Progenitor cell of endocrine pancreas (in vitro differentiated cells): ENCODE measurements at regions not wholly inside any gene's neighbourhood (a gene's known extent, or its start where the extent isn't known, plus 50 kb on each side); places are given as distances from the start of the nearest gene placed in this dataset.
"Not testable (repeated sequence)": the region's sequence is repeated elsewhere in the genome, so short reads cannot be mapped to it uniquely, and the experiment has no call there.

Experiments
- DNase-seq: peaks from one replicate; pipeline ENCODE4 v3.0.0; 2021; ENCODE audit warnings: low spot score; ENCODE audit not compliant: unreplicated experiment
- H3K27ac Mint-ChIP-seq: 2 replicates; pipeline ENCODE4 v1.8.0; 2021; ENCODE audit warnings: mild to moderate bottlenecking, moderate library complexity, mixed read lengths
- H3K27me3 Mint-ChIP-seq: 2 replicates; pipeline ENCODE4 v1.8.0; 2021; ENCODE audit warnings: mixed read lengths
- H3K36me3 Mint-ChIP-seq: 2 replicates; pipeline ENCODE4 v1.8.0; 2022; ENCODE audit warnings: mixed read lengths; ENCODE audit not compliant: insufficient read depth
- H3K4me1 Mint-ChIP-seq: 2 replicates; pipeline ENCODE4 v1.8.0; 2021; ENCODE audit warnings: low read depth, mixed read lengths
- H3K4me3 Mint-ChIP-seq: 2 replicates; pipeline ENCODE4 v1.8.0; 2021; ENCODE audit warnings: low read depth, mild to moderate bottlenecking, moderate library complexity, mixed read lengths
- H3K9me3 Mint-ChIP-seq: 2 replicates; pipeline ENCODE4 v1.8.0; 2021; ENCODE audit warnings: low read depth, mixed read lengths
- TF ChIP-seq, protein P1 (sequence below): fragments of 200-600 bp; sonication (generic); IDR thresholded peaks from one replicate; pipeline ENCODE4 v1.5.0; 2021; ENCODE audit warnings: antibody characterized with exemption, mild to moderate bottlenecking; ENCODE audit not compliant: unreplicated experiment

DNA sequence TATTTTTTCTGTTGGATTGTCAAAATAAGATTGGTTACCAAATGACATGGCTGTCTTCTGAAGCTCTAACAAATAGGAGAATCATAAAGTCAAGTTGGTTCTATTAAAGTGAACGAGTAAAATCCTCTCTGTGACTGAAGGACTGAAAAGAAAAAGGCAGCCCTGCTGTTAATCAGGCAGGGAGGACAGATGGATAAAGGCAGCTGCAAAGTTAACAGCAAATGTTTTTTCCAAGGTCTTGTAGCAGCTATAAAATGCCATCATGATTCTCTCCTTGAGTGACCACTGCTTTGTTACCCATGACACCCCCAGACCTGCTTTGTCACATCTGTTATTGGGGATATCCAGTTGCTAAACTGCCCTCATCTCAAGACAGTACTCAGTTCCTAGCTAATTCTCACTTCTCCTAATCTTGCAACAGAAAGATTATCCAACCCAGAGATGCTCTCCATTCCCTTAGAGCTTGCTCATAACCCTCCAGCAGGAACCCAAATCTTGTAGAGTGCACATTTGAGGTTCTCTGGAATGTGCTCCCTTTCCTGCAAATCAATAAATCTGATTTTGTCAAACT, 89.7 kb upstream of the PARP8 start:
- Mint-ChIP-seq H3K4me1 (no peaks in the 10 kb centered on the region), H3K27ac (no peak overlapping the region), H3K9me3 (no peaks in the 10 kb centered on the region), H3K36me3 (no peaks in the 10 kb centered on the region), H3K27me3 (no peaks in the 10 kb centered on the region), H3K4me3 (no peak overlapping the region)
- TF ChIP-seq, protein P1, sequence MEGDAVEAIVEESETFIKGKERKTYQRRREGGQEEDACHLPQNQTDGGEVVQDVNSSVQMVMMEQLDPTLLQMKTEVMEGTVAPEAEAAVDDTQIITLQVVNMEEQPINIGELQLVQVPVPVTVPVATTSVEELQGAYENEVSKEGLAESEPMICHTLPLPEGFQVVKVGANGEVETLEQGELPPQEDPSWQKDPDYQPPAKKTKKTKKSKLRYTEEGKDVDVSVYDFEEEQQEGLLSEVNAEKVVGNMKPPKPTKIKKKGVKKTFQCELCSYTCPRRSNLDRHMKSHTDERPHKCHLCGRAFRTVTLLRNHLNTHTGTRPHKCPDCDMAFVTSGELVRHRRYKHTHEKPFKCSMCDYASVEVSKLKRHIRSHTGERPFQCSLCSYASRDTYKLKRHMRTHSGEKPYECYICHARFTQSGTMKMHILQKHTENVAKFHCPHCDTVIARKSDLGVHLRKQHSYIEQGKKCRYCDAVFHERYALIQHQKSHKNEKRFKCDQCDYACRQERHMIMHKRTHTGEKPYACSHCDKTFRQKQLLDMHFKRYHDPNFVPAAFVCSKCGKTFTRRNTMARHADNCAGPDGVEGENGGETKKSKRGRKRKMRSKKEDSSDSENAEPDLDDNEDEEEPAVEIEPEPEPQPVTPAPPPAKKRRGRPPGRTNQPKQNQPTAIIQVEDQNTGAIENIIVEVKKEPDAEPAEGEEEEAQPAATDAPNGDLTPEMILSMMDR, result no peak
- DNase-seq, result no peak

DNA sequence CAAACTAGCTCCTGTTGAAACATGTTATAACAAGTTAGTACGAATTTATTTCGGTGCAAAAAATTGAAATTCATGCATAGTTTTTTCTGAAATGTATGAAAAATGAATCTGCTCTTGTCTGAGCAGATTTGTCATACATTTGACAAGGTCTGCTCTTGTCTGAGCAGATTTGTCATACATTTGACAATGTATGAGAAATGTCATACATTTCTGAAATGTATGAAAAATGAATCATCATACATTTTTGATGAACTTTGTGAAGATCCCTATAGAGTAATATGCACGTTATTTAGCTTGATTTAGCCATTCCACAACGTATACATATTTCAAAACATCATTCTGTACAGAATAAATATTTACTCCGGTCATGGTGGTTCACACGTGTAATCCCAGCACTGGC, 85.9 kb upstream of the PARP8 start:
- Mint-ChIP-seq H3K27me3 (no peaks in the 10 kb centered on the region), H3K4me3 (no peak overlapping the region), H3K27ac (no peak overlapping the region), H3K4me1 (no peaks in the 10 kb centered on the region), H3K36me3 (no peaks in the 10 kb centered on the region), H3K9me3 (no peaks in the 10 kb centered on the region)
- DNase-seq, result no peak
- TF ChIP-seq, protein P1, result no peak

DNA sequence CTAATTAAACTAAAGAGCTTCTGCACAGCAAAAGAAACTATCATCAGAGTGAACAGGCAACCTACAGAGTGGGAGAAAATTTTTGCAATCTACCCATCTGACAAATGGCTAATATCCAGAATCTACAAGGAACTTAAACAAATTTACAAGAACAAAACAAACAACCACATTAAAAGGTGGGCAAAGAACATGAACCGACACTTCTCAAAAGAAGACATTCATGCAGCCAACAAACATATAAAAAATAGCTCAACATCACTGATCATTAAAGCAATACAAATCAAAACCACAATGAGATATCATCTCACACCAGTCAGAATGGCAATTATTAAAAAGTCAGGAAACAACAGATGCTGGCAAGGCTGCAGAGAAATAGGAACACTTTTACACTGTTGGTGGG, 84.6 kb upstream of the PARP8 start:
- not testable (repeated sequence) for DNase-seq, H3K36me3 Mint-ChIP-seq, H3K4me1 Mint-ChIP-seq, H3K4me3 Mint-ChIP-seq, H3K27ac Mint-ChIP-seq, H3K27me3 Mint-ChIP-seq, H3K9me3 Mint-ChIP-seq

DNA sequence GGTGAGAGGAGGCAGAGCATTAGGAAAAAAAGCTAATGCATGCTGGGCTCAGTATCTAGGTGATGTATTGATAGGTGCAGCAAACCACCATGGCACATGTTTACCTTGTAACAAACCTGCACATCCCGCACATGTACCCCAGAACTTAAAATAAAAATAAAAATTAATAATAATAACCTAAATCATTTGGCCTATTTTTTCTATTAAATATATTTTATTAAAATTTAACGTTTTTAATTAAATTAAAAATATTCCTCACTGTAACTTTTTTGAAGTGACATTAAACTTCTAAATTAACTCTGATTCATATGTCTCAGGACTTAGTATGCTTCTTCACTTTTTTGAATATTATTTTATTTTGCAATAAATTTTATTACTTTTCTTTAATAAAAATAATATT, 83.7 kb upstream of the PARP8 start:
- DNase-seq, result no peak
- Mint-ChIP-seq H3K36me3 (no peaks in the 10 kb centered on the region), H3K9me3 (no peaks in the 10 kb centered on the region), H3K27ac (no peak overlapping the region), H3K27me3 (no peaks in the 10 kb centered on the region), H3K4me3 (no peak overlapping the region), H3K4me1 (peaks cover 6% of the 10 kb centered on the region)
- TF ChIP-seq, protein P1, result no peak

DNA sequence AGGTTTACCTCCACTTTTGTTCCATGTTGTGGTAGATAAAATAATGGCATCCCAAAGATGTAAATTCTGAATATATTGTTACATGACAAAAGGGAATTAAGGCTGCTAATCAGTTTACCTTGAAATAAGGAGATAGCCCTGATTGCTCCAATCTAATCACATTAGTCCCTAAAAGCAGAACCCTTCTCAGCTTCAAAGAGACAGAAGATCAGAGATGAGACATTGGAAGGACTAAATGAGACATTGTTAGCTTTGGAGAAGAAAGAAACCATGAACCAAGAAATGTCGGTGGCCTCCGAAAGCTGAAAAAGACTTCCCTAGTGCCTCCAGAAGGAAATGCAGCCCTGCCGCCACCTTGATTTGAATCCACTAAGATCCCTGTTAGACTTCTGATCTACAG, 82.8 kb upstream of the PARP8 start:
- Mint-ChIP-seq H3K27me3 (no peaks in the 10 kb centered on the region), H3K36me3 (no peaks in the 10 kb centered on the region), H3K27ac (no peak overlapping the region), H3K9me3 (no peaks in the 10 kb centered on the region), H3K4me1 (peaks cover 12% of the 10 kb centered on the region), H3K4me3 (no peak overlapping the region)
- DNase-seq, result no peak
- TF ChIP-seq, protein P1, result no peak

DNA sequence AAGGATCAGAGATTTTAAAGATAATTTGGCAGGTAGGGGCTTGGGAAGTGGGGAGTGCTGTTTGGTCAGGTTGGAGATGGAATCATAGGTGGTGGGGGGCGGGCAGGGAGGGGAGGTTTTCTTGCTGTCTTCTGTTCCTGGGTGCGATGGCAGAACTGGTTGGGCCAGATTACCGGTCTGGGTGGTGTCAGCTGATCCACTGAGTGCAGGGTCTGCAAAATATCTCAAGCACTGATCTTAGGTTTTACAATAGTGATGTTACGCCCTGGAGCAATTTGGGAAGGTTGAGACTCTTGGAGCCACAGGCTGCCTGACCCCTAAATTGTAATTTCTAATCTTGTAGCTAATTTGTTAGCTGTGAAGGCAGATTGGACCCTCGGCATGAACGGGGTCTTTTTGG, 78.0 kb upstream of the PARP8 start:
- DNase-seq, H3K27me3 Mint-ChIP-seq, H3K27ac Mint-ChIP-seq, H3K9me3 Mint-ChIP-seq, H3K36me3 Mint-ChIP-seq: not testable (repeated sequence)
- peak overlapping the region; percentile 22 for H3K4me3 Mint-ChIP-seq
- peaks cover 14% of the 10 kb centered on the region for H3K4me1 Mint-ChIP-seq

DNA sequence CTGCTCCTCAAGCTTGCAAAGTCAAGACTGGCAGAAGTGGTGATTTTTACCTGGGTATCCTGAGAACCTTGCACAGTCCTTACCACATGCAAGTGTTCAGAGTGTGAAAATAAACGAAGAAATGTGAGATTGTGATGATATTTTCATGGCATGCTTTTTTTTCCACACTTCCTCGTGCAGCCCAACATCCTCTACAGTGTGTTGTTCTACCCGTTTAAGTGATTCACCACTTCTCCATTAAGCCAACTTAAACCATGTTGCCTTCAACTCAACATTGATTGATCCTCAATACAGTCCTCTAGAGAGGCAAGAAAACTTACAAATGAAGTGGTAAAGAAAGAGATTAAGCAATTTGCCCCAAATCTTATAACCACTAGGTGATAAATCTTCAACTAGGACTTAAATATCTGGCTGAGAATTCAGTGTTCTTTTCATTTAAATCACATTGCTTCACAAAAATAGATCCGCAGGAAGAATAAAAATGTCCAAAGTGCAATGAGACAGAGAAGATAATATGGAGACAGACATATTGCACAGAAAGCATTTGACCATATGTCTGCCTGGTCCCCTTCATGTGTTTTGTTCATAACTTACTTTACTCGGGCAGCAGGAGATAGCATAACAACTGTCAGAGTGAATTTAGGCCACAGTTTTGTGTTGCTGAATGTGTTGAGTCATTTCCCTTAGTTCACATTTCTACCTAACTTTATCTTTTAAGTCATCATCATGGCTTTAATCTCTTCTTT, 75.8 kb upstream of the PARP8 start:
- not testable (repeated sequence) for H3K4me3 Mint-ChIP-seq, H3K27me3 Mint-ChIP-seq, H3K27ac Mint-ChIP-seq, DNase-seq, H3K36me3 Mint-ChIP-seq, H3K9me3 Mint-ChIP-seq
- peaks cover 20% of the 10 kb centered on the region for H3K4me1 Mint-ChIP-seq

DNA sequence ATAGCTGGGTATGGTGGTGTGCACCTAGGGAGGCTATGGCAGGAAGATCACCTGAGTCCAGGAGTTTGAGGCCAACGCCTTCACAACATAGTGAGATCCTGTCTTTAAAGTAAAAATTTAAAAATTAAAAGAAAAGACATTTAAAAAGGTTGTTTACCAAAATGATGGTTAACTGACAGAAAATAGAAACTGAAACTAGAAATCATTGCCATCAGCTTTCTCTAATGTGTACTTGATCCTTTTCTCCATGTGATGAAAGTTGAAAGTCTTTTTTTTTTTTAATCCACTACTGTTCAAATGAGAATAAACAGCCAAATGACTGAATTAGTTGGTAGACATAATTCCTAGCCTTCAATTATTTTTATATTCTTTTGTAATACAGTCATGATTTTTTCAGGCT, 75.1 kb upstream of the PARP8 start:
- peaks cover 20% of the 10 kb centered on the region for H3K4me1 Mint-ChIP-seq
- not testable (repeated sequence) for H3K9me3 Mint-ChIP-seq, H3K27me3 Mint-ChIP-seq, DNase-seq, H3K4me3 Mint-ChIP-seq, H3K27ac Mint-ChIP-seq, H3K36me3 Mint-ChIP-seq
